ENCODE measurements at regions not wholly inside any gene's neighbourhood (a gene's known extent, or its start where the extent isn't known, plus 50 kb on each side); places are given as distances from the start of the nearest gene placed in this dataset.
"Not testable (repeated sequence)": the region's sequence is repeated elsewhere in the genome, so short reads cannot be mapped to it uniquely, and the experiment has no call there.

DNA sequence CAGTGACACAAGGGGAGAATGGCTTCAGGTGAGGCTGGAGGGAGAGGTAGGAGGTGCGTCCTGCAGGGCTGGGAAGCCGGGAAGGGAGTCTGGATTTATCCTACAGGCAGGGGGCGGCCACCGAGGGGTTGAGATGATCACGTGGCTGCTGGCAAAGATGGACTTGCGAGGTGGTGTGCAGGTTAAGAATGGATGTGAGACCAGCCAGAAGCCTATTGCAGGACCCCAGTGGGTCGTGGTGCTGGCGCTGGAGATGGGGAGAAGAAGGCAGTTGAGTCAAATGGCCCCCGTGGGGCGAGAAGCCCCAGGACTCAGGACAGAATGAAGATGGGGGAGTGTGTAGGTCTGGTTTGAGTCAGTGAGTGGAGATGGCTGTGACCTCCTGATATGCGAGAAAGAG is 183.1 kb downstream of the FAM43A start:
- DNase-seq (no peak), ATAC-seq (no peak)
- Mint-ChIP-seq H3K36me3 (ENCODE audit: insufficient read depth) (no peaks in the 10 kb centered on the region), H3K27me3 (ENCODE audit: low read depth) (peaks cover 19% of the 10 kb centered on the region), H3K9me3 (no peaks in the 10 kb centered on the region), H3K4me3 (no peak overlapping the region), H3K4me1 (ENCODE audit: low read depth) (no peaks in the 10 kb centered on the region)

DNA sequence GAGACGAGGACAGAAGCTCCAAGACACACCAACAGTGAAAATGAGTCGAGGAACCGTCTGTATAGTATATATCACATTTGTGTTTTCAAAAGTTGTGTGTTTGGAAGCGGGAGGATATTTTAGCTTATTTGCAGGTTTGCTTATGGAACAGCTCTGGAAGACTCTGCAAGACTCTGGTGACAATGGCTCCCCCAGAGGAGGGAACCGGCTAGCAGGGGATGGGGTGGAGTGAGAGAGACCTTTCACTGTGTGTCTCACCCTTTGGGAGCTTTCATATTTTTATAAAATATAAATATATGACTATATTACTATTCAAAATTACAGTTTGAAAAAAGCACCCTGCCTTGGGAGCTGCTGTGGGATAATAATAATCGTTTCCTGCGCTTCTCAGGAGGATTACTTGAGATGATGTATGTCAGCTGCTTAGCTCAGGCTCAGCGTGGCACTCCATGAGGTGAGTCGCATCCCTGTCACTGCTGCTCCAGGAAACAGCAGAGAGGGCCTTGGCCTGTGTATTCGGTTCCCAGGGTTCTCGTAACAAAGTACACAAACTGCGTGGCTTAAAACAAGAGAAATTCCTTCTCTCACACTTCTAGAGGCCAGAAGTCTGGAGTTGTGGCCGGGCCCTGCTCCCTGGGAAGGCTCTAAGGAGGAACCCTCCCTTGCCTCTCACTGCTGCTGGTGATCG is 183.9 kb downstream of the FAM43A start:
- Mint-ChIP-seq H3K4me3 (no peak overlapping the region), H3K36me3 (ENCODE audit: insufficient read depth) (no peaks in the 10 kb centered on the region), H3K27me3 (ENCODE audit: low read depth) (peaks cover 17% of the 10 kb centered on the region), H3K4me1 (ENCODE audit: low read depth) (no peaks in the 10 kb centered on the region), H3K9me3 (no peaks in the 10 kb centered on the region)
- ATAC-seq (no peak), DNase-seq (no peak)

DNA sequence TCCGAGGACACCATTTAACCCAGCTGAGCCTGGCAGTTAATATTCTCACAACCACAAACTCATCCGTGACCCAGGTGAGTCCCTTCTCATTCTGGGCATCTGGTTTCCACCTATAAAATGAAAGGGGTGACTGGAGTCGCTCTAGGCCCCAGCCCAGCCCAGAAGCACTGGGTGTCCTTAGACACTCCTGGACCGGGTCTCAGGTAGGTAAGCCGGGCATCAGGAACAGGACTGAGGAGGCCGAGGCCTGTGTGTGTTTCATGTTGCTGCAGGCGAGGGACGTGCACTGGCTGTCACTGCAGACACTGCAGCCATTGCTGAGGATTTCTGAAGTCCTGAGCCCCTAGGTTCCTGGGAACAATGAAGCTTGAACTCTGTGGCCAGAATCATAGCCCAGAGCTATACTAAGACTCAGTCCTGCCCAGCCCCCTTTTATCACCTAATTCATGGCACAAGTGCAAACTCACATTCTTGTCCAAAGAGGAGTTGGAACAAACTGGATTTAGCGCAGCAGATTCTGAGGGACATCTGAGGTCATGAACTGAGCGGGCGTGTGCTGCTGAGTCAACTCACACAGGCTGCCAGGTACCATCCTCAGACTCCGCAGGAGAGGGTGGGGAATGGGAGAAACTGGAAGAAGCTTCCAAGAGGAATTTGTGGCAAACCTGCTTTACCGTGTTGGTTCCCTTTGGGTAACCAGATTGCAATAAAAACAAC is 184.9 kb downstream of the FAM43A start:
- no peaks in the 10 kb centered on the region for H3K4me1 Mint-ChIP-seq (ENCODE audit: low read depth)
- ATAC-seq (no peak), DNase-seq (no peak)
- H3K9me3 Mint-ChIP-seq: no peaks in the 10 kb centered on the region
- H3K36me3 Mint-ChIP-seq (ENCODE audit: insufficient read depth): no peaks in the 10 kb centered on the region
- peaks cover 11% of the 10 kb centered on the region for H3K27me3 Mint-ChIP-seq (ENCODE audit: low read depth)
- H3K4me3 Mint-ChIP-seq: no peak overlapping the region

DNA sequence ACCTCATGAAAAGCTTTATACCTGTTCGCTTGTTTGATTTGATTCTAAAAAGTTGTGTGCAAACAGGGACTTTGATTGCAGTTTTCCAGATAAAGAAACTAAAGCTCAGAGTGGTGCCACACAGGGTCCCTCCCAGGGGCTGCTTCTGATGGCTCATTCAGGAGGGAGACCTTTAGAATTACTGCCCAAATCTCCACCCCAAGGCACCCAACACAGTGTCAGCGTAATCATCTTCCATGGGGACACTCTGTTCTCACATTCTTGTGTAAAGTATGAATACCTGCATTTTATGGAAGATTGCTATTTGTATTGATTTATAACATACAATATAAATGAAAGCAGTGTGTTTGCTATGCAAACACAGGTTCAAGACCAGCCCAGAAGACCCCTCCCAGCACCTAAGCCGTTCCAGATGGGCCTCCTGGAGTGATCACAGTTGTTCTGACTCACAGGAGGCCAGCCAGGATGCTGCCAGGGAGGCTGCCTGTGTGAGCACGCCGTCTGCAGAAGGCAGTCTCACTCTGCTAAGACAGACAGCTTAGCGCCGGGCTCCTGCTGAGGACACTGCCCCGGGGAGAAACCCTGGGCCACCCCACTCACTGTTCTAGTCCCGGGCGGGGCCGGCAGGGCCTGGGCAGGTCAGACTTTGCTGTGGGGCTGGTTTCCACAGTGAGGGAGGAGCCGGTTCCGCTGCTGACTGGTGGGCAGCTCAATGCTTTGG is 185.6 kb downstream of the FAM43A start:
- H3K4me1 Mint-ChIP-seq (ENCODE audit: low read depth): no peaks in the 10 kb centered on the region
- H3K9me3 Mint-ChIP-seq: no peaks in the 10 kb centered on the region
- no peak for ATAC-seq

DNA sequence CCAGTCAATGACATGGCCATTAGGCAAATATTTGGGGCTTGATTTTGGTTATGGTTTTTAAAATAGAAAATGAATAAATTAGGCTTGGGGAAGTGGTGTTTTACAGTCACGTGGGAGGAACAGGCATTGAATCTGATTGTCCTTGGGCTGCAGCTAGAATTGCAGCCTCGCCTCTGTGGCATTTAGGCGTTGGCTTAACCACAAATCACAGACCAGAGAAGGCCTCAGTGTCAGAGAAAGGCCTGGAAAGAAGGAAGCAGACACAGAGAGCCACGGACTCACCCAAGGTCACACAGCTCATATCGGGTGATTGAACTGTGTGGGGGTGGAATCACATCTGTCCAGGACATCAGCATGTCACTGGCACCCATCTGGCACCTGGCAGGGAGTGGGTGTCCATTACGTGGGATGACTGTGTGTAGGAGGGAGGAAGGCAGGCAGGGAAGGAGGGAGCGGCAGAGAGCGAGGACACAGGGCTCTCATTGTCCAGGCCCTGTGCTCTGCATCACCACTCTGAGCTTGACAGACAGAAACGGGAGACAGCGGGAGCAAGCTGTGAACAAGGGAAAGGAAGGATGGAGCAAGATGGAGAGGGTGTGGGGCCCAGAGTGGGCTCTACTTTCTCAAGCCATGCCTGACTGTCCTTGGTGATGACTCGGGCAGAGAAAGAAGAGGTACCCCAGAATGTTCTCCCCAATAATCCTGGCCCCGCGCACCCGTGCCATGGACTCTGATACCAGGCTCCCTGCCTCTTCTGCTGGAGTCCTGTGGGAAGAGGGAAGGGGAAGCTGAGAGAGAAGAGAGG is 186.4 kb downstream of the FAM43A start:
- Mint-ChIP-seq H3K9me3 (no peaks in the 10 kb centered on the region), H3K36me3 (ENCODE audit: insufficient read depth) (no peaks in the 10 kb centered on the region), H3K4me3 (no peak overlapping the region), H3K27me3 (ENCODE audit: low read depth) (peaks cover 10% of the 10 kb centered on the region), H3K4me1 (ENCODE audit: low read depth) (no peaks in the 10 kb centered on the region)
- no peak for DNase-seq
- ATAC-seq: no peak

More for the DNA sequence above, 185.6 kb downstream of the FAM43A start:
- peaks cover 11% of the 10 kb centered on the region for H3K27me3 Mint-ChIP-seq (ENCODE audit: low read depth)
- no peak for DNase-seq
- no peak overlapping the region for H3K4me3 Mint-ChIP-seq
- H3K36me3 Mint-ChIP-seq (ENCODE audit: insufficient read depth): no peaks in the 10 kb centered on the region

DNA sequence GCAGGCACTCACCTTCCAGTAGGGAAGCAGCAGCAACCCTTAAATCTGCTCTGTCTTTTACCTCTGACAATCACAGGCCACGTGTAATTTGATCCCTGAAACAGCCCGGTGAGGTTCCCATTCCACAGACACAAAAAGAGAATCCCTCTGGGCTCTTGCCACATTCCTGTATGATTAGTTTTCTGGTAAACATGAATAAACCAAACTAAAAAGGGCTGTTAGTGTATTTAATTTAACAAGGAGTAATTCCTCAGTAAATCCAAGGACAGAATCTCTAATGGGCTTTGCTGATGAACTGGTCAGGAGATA is 186.9 kb downstream of the FAM43A start:
- no peak for DNase-seq
- Mint-ChIP-seq H3K27me3 (ENCODE audit: low read depth) (peaks cover 9% of the 10 kb centered on the region), H3K4me3 (no peak overlapping the region), H3K4me1 (ENCODE audit: low read depth) (no peaks in the 10 kb centered on the region), H3K9me3 (no peaks in the 10 kb centered on the region), H3K36me3 (ENCODE audit: insufficient read depth) (no peaks in the 10 kb centered on the region)
- ATAC-seq: no peak

- not testable (repeated sequence) for H3K36me3 Mint-ChIP-seq (ENCODE audit: insufficient read depth); DNase-seq; H3K27me3 Mint-ChIP-seq (ENCODE audit: low read depth); H3K4me1 Mint-ChIP-seq (ENCODE audit: low read depth); ATAC-seq; H3K9me3 Mint-ChIP-seq; H3K4me3 Mint-ChIP-seq
Observed at GRCh38 chr3:194873474-194873873, 187.8 kb downstream of the FAM43A start.

GRCh38 chr3:194874206-194874605 is 188.5 kb downstream of the FAM43A start:
- Mint-ChIP-seq H3K27me3 (ENCODE audit: low read depth) (peaks cover 6% of the 10 kb centered on the region), H3K9me3 (no peaks in the 10 kb centered on the region), H3K4me1 (ENCODE audit: low read depth) (peaks cover 2% of the 10 kb centered on the region), H3K36me3 (ENCODE audit: insufficient read depth) (no peaks in the 10 kb centered on the region), H3K4me3 (no peak overlapping the region)
- DNase-seq: no peak
- ATAC-seq: no peak

GRCh38 chr3:194874783-194875182 is 189.1 kb downstream of the FAM43A start:
- no peak for ATAC-seq
- Mint-ChIP-seq H3K4me3 (no peak overlapping the region), H3K27me3 (ENCODE audit: low read depth) (peaks cover 6% of the 10 kb centered on the region)

DNA sequence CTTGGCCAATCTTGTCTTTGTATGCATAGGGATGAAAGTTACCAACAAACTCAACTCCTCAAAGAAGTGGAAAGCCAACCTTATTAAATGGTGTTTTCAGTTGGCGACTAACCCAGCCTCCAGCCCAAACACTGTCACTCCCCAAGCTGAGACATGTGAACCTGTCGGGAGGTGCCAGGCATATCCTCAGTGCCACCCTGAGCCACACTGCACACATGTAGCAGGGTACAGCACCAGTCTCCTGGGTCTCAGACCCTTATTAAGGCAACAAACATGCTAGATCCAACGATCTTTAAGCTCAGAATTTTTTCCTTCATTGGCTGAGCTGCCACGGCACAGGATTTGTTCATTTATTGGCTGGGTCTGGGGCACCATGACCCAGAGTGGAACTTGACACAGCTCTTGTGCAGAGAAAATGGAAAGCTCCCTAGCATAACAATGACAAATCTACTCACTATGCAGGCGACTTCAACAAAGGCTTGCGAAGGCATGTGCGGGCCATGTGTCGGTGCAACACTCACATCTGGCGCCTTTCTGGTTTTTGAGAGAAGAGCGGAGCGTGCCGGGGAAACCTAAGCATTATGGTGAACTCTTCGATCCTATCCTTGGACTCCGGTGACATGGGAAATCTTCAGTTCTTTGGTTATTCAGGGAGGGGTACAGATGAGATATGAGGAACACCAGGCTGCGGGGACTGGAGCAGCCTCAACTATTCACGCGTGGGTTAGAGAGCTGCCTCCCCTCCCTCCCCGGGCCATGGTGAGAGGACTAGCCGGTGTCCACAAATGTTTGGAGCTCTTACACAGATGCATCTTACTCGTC is 190.1 kb downstream of the FAM43A start:
- peaks cover 6% of the 10 kb centered on the region for H3K27me3 Mint-ChIP-seq (ENCODE audit: low read depth)
- peaks cover 6% of the 10 kb centered on the region for H3K4me1 Mint-ChIP-seq (ENCODE audit: low read depth)
- H3K36me3 Mint-ChIP-seq (ENCODE audit: insufficient read depth): no peaks in the 10 kb centered on the region
- ATAC-seq (no peak), DNase-seq (no peak)
- H3K9me3 Mint-ChIP-seq: no peaks in the 10 kb centered on the region
- no peak overlapping the region for H3K4me3 Mint-ChIP-seq

More at GRCh38 chr3:194874783-194875182, 189.1 kb downstream of the FAM43A start:
- peaks cover 6% of the 10 kb centered on the region for H3K4me1 Mint-ChIP-seq (ENCODE audit: low read depth)
- DNase-seq: no peak
- no peaks in the 10 kb centered on the region for H3K9me3 Mint-ChIP-seq
- H3K36me3 Mint-ChIP-seq (ENCODE audit: insufficient read depth): no peaks in the 10 kb centered on the region

DNA sequence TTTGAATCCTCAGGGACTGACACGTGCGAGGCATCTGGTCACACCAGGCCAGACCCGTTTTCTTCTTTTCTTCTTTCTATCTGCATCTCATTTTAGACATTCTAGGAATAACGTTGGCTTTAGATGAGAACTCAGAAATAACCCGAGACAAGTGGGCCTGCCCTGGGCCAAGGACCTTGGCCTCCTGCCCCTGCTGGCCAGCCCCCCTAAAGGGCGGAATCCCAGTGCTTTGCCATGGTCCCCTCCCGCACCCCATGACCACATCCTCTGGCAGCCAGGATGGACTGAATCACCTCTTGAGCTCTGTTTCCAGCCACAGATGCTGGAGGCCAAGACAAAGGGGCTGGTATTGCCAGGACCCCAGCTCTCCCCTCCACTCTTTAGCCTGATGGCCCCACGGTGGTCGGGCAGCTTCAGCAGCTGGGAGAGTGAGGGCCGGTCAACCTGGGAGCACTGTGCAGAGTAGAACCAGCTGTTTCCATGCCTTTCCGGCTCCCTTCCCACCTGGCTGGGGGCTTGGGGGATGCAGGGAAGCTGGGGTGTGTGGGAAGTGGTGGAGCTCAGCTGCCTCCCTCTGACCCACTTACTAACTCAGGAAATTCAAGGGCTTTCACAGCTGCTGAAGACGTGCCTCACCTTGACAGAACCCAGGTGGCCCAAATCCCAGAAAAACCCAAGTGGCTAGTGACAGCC is 190.9 kb downstream of the FAM43A start:
- H3K9me3 Mint-ChIP-seq: no peaks in the 10 kb centered on the region
- DNase-seq (no peak), ATAC-seq (no peak)
- H3K4me3 Mint-ChIP-seq: no peak overlapping the region
- peaks cover 6% of the 10 kb centered on the region for H3K4me1 Mint-ChIP-seq (ENCODE audit: low read depth)
- H3K36me3 Mint-ChIP-seq (ENCODE audit: insufficient read depth): no peaks in the 10 kb centered on the region
- H3K27me3 Mint-ChIP-seq (ENCODE audit: low read depth): peaks cover 6% of the 10 kb centered on the region

- ATAC-seq: no peak
- no peaks in the 10 kb centered on the region for H3K36me3 Mint-ChIP-seq (ENCODE audit: insufficient read depth)
- H3K4me3 Mint-ChIP-seq: no peak overlapping the region
- H3K4me1 Mint-ChIP-seq (ENCODE audit: low read depth): peaks cover 6% of the 10 kb centered on the region
- no peak for DNase-seq
- H3K27me3 Mint-ChIP-seq (ENCODE audit: low read depth): peaks cover 6% of the 10 kb centered on the region
- no peaks in the 10 kb centered on the region for H3K9me3 Mint-ChIP-seq
Observed at GRCh38 chr3:194877291-194878119, 191.8 kb downstream of the FAM43A start.

Data from activated T-cell treated with anti-CD3 and anti-CD28 coated beads, Interleukin-2, amount 50 U/mL, for 4 hours (primary cell).